ENCODE measurements at regions not wholly inside any gene's neighbourhood (a gene's known extent, or its start where the extent isn't known, plus 50 kb on each side); places are given as distances from the start of the nearest gene placed in this dataset.
"Not testable (repeated sequence)": the region's sequence is repeated elsewhere in the genome, so short reads cannot be mapped to it uniquely, and the experiment has no call there.

DNA sequence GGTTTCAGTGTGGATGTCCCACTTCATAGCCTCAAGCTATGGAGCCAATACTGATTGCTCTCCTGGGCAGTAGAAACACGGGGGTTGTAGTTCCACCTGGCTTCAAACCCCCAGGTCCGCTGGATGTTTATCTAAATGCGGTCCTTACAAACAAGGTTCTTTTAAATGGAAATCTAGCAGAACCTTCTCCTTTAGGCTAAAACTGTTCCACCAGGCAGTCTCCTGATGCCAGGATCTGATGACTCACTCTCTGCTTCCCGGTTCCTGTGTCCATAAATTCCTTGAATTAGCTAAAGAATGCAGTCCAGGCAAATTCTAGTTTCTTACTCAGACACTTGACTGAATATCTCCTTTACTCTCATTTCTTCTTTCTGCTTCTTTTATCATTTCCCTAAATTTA lies 108.4 kb upstream of the FAM3C start:
- no peak for DNase-seq (ENCODE audit: low read depth in 3 of 3, low spot score in 2 of 3)

DNA sequence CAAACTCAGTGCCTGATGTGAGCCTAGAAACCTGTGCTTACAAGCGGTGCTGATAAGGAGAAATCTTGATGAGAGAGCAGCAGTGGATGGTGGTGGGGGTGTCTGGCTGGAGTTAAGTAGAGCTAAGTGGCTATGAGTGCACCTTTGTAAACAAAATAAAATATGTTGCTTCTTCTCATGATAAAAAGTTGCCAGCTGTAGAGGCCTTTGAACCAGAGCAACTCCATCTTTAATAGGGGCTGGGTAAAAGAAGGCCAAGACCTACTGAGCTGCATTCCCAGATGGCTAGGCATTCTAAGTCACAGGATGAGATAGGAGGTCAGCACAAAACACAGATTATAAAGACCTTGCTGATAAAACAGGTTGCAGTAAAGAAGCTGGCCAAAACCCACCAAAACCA lies 107.6 kb upstream of the FAM3C start:
- DNase-seq (ENCODE audit: low read depth in 3 of 3, low spot score in 2 of 3), result no peak

DNA sequence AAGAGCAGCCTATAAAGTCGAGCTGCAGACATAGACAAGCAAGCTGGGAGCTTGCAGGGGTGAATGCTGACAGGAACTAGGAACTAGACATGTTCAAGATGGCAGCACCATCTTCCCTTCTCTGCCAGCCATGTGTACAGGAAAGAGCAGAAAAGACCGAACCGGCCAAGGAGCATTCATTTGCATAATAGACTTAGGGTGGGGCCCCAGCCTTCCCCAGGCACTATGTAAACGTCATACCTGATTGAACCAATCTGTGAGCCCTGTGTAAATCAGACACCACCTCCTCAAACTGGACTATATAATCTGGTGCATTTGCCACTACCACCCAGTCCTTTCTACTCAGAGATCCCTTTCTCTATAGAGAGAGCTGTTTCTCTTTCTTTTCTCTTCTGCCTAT lies 106.9 kb upstream of the FAM3C start:
- no peak for DNase-seq (ENCODE audit: low read depth in 3 of 3, low spot score in 2 of 3)

DNA sequence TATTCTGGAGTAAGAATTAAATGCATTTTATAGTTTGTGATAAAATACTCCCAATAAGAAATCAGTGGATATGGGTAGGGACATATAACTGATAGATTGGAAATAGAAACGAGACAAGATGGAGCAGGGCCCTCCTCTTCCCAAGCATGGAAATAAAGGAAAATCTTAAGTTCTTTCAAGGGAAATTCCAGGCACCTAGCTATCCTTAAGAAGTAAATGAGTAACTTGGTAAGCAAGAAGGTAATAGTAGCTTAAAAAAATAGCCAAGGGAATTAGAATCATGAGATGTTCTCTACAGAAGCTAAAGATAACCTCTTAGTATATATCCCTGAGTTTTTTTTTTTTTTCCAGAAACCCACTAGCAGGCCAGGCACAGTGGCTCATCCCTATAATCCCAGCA lies 105.5 kb upstream of the FAM3C start:
- no peak for DNase-seq (ENCODE audit: low read depth in 3 of 3, low spot score in 2 of 3)

DNA sequence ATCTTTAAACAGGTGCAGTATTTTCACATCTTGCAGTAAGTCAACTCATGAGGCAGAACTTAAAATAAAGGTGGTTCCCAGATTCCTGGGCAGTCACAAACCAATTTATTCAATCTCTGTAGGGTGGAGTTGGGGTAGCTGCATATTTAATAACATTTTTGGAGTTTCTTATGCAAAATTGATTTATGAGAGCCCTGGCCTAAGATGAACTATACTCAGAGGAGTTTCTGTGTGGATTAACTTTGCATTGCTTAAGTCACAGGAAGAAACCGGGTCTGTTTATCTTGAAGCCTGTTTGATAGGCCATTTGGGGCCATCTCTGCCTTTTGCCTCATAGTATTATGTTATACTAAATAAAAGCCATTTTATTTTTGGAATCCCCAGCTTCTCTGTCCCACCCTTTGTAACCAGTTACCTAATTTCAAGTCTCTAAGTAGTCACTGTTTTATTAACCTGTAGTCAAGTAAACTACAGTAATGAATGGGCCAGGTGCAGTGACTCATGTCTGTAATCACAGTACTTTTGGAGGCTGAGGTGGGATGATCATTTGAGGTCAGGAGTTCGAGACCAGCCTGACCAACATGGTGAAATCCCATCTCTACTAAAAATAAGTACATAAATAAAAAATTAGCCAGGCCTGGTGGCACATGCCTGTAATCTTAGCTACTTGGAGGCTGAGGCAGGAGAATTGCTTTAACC lies 104.4 kb upstream of the FAM3C start:
- DNase-seq (ENCODE audit: low read depth in 3 of 3, low spot score in 2 of 3), result no peak

DNA sequence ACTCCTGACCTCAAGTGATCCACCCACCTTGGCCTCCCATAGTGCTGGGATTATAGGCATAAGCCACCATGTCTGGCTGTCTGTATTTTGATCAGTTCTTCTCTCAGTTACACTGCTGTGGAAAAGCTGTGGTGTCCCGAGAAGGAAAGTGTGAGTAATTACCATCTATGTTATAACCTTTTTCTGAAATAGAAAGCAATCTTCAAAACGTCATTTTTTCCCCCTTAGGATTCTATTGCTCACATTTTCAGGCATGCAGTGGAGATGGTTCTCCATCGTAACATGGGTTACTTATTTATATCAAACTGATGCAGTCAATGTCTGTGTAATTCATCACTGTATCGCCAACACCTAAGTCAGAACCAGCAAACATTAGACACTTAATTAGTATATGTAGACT lies 103.5 kb upstream of the FAM3C start:
- DNase-seq (ENCODE audit: low read depth in 3 of 3, low spot score in 2 of 3), result no peak

DNA sequence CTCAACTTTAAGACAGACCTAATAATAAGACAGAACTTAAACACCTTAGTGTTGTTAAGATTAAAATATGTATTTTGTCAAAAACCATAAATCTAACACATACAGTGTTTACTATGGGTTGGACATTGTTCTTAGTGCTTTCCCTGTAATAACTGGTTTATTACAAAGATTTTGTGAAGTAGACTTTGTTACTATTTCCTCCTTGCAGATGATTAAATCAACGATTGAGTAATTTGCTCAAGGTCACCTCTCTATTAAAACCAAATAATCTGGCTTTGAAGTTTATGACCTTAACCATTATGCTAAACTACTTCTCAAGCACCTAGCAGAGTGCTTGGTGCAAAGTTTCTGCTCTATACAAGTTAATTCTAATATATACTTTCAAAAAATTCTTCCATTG lies 102.7 kb upstream of the FAM3C start:
- no peak for DNase-seq (ENCODE audit: low read depth in 3 of 3, low spot score in 2 of 3)

DNA sequence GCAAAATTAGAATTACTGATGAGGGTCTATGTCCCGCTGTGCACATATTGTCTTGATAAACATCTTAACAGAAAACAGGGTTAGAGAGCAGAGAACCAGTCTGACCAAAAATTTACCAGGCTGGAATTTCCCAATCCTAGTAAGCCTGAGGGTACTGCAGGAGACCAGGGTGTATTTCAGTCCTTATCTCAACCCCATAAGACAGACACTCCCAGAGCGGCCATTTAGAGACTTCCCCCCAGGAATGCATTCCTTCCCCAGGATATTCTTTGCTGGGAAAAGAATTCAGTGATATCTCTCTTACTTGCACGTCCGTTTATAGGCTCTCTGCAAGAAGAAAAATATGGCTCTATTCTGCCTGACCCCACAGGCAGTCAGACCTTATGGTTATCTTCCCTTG lies 101.4 kb upstream of the FAM3C start:
- not testable (repeated sequence) for DNase-seq (ENCODE audit: low read depth in 3 of 3, low spot score in 2 of 3)

DNA sequence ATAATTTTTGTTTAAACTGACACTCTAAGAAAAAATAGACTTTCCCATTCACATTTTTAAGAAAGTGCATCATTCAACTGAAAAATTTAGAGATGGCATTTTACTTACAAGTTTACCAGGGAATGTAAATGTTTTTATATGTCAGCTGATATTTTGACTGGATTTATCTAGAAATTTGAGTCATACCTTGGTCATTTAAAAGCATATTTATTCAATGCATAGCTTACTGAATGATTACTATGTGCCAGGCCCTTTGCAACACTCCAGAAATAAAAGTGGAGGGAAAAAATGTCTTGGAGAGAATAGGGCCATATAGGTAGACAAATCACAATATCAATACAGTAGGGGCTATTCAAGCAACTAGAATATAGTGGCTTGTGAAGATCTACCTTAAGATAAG lies 98.4 kb upstream of the FAM3C start:
- DNase-seq (ENCODE audit: low read depth in 3 of 3, low spot score in 2 of 3), result no peak

DNA sequence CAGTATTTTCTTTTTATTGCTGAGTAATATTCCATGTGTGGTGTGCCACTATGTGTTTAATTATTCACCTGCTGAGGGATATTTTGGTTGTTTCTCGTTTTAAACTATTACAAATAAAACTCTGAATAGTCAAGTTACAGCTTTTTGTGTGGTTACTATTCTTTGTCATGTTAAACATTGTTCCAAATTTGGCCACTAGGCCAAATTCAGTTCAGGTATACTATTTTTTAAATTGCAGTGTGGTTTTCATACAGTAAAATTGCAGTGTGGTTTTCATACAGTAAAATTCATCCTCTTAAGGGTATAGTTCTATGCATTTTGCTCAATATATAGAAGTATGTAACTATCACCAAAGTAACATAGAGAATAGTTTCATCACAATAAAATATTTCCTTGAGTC lies 97.4 kb upstream of the FAM3C start:
- DNase-seq (ENCODE audit: low read depth in 3 of 3, low spot score in 2 of 3), result no peak

DNA sequence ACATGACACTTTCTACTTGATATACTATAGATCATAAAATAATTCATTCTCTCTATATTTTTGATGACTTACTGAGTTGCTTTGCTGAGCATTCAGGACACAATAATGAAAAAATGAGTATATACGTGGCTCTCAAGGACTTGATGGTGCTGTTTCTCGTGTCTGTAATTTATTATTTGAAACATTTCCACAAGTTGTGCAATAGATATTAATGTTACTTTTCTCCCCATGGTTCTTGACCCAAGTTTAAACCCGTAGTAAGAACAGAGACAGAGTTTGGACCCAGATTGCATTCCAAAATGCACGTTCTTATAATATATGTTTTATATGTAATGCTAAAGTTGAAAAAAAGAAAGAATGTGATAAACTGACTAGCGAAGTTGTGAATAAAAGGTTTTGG lies 94.2 kb upstream of the FAM3C start:
- no peak for DNase-seq (ENCODE audit: low read depth in 3 of 3, low spot score in 2 of 3)

DNA sequence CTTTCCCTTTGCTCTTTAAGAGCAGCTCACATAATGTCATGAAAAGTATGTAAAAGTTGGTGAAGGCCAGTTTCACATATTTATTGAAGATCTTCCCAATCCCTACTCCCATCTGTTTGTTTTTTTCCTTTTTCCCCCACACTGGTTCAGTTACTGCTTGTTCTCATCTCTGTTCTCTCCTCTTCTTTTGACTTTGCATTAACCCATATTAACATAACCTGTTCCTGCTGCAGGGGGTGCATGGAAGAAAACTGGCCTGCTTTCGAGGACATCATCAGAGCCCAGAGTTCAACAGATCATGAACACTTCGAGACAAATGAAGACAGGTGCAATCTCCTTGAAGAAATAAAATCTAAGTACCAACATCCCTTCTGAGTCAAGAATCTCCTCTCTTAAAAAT lies 93.3 kb upstream of the FAM3C start:
- no peak for DNase-seq (ENCODE audit: low read depth in 3 of 3, low spot score in 2 of 3)

DNA sequence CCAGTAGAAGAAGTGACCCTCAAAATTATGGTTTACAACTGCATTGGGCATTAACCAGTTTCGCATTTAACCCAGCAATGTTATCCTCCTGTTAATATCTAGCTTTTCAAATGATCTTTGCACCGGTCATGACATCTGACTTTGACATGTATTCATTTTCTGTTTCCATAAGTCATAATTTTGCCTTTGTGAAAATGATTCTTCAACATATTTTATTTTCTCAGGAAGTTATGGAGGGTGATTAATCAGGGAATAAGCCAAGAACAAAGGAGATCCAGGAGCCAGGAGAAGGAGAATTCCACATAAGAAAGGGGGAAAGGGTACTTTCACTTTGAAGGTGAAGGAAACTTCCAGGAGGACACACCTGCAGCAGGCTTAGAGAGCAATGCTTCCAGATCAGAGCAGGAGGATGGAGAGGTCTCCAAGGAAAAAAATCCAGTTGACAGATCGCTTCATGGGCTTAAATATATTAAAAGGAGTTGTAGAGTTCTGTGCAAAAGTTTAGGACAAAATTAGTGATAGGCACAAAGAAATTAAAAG lies 92.1 kb upstream of the FAM3C start:
- no peak for DNase-seq (ENCODE audit: low read depth in 3 of 3, low spot score in 2 of 3)

DNA sequence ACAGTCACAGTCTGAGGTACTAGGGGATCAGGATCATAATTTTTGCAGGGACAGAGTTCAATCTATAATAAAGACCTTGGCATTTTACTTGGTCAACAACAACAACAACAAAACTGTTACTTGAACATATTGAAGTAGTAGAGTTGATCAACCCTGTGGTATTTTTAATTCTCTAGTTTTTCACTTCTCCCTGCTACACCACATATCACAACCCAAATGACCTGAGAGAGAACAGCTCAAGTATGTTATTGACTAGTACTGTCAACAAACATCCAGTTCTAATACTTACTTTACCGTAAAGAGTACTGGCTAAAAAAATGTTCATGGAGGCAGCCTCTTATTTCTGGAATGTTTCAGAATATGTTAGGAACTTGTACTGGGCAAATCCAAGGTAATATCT lies 90.5 kb upstream of the FAM3C start:
- DNase-seq (ENCODE audit: low read depth in 3 of 3, low spot score in 2 of 3), result no peak

DNA sequence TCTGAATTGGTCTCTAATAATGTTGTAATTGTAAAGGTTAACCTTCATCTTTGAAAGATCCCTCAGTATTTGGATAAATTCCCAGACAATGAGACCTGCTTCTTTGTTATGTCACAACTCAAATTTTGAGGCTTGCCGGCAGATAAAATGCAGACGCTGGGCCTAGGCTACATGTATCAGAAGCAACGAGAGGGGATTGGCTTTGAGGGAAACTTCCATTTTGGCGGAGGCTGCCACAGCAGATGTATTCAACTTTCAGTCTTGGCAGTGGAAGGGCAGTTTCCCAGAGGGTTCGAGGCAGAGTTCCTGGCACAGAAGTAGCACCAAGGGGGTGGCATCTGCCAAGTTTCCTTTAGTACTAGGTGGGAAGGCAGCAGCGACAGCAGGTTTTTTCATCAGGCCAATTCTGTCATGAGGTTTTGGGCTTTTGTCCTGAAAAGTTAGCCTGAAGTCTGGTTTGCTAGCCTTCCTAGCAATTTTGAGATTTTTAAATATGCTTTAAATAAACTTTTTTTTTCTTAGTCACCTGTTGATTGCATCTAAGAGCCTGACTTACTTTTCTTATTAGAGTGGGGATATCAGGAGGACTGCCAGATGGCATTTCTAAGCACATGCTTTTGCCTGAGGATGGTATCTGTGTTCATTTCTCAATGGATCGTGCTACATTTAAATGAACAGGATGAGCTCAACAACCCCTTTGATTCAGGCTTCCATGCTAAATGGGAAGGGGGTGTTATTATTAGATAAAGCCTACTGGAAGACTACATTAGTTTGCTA lies 89.5 kb upstream of the FAM3C start:
- DNase-seq (ENCODE audit: low read depth in 3 of 3, low spot score in 2 of 3), result no peak

DNA sequence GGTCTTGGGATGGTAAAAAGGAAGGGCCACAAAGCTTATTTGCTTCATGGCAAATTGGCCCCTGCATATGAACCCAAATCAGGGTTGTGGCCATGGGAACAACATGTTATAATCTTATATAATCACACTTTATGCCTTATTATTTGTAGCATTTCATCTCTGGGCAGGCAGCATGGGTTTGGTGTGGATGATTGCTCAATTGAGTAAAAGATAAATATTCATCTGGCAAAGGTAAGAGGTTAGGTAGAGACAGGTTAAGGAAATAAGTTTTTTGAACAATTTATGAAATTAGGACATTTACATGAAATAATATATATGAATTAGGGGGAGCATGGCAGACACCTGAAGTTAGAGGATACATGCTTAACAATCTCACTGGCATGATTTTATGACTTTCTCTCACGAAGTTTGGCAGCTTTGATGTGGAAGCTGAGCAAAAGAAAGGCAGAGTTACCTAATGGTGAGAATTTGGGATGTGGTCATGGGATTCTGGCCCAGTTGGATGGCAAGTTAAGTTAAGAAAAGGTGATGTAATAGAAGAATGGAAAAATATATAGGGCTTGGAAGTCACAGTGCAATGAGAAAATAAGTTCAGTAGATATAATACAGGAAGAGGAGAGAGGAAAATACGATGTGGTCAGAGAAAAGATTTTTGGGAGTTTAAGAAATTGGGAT lies 88.1 kb upstream of the FAM3C start:
- no peak for DNase-seq (ENCODE audit: low read depth in 3 of 3, low spot score in 2 of 3)

DNA sequence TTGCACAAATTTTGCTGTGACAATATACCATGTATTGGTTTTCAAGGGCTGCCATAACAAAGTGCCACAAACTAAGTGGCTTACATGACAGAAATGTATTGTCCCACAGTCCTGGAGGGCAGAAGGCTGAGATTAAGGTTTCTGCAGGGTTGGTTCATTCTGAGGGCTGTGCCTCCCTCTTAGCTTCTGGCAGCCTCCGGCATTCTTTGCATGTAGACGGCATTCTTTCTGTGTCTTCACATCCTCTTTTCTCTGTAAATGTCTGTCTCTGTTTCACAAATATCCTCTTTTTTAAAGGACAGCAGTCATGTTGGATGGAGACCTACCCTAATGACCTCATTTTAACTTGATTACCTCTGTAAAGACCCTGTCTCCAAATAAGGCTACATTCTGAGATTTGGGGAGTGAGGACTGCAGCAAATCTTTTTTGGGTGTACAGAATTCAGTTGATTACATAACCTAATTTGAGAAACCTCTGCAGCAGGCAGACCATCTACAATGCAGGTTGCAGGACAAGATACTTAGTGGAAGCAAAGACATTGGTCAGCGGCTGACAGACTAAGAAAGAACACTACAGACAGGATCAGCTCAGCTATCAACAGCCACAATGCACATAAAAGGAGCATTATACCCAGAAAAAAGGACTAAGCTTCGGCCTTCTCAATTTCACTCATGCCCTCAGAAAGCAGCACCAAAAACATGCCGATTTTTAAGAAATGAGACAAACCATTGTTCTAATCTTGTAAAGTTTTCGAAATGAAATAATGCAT lies 84.6 kb upstream of the FAM3C start:
- no peak for DNase-seq (ENCODE audit: low read depth in 3 of 3, low spot score in 2 of 3)

DNA sequence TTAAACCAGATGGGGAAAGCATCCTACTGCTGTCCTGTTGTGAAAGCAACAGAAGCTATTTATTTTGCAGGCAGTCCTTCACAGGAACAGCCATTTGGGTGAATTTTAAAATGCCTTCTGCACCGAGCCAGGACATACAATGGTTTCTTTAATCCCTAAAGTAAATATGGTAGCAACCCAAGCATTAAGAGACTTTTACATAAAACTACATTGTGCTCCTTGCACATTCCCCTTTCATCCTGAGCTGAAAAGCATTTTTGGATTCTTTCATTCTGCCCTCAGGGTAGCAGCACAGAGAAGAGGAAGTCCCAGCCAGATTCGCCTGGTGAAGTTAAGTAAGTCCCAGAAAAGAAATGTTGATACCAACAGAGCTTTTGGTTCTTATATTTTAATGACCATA lies 84.0 kb upstream of the FAM3C start:
- DNase-seq (ENCODE audit: low read depth in 3 of 3, low spot score in 2 of 3), result no peak

DNA sequence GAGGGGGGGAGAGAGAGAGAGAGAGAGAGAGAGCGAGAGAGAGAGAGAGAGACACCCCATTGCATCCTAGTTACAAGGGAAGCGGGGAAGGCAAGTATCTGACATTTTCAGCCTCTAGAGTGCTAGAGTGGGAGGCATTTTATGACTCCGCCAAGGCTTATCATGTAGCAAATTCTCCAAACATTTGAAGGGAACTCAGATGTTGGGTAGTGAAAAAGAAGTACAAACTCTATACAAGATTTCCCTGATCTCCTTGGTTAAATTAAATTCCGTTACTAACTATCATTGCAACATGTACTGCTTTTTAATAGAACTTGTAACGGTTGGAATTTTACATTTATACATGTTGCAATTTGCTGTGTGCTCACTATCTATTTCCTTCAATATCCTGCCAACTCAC lies 83.4 kb upstream of the FAM3C start:
- no peak for DNase-seq (ENCODE audit: low read depth in 3 of 3, low spot score in 2 of 3)

DNA sequence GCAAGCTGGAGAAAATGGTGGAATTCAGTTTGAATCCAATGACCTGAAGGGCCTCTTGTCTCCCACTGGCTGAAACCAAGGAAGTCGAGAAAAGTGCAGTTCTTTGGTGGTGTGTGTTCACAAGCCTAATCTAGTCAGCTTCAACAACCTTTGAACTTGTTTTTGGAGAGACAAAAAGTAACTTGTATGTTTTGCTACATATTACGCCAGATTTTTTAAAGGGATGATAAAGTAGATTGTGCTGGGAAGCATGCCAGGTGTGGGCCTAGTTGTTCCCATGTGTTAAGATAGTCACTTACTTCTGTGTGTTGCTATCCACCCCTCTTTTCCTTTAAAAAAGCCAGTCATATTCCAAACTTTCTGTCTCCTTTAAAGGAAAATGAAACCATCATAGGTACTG lies 79.7 kb upstream of the FAM3C start:
- DNase-seq (ENCODE audit: low read depth in 3 of 3, low spot score in 2 of 3), result no peak

DNA sequence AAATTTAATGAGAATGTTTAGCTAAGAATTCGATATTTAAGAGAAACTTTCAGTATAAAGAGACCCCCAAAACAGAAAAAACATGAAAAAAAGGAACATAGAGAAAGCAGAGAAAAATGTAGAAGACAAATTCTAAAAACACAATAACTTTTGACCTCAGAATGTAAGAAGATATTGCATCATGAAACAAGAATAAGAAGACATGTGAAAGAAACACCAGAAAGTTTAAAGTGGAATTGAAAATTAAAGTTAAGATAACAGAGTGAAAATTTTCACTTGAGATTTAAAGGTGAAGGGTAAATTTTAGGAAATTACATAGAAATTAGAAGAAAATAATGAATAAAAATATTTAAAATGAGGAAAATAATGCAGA lies 78.2 kb upstream of the FAM3C start:
- DNase-seq (ENCODE audit: low read depth in 3 of 3, low spot score in 2 of 3), result no peak

Measured in right renal cortex interstitium (tissue), 3 donors.